ENCODE measurements at regions not wholly inside any gene's neighbourhood (a gene's known extent, or its start where the extent isn't known, plus 50 kb on each side); places are given as distances from the start of the nearest gene placed in this dataset.

DNA sequence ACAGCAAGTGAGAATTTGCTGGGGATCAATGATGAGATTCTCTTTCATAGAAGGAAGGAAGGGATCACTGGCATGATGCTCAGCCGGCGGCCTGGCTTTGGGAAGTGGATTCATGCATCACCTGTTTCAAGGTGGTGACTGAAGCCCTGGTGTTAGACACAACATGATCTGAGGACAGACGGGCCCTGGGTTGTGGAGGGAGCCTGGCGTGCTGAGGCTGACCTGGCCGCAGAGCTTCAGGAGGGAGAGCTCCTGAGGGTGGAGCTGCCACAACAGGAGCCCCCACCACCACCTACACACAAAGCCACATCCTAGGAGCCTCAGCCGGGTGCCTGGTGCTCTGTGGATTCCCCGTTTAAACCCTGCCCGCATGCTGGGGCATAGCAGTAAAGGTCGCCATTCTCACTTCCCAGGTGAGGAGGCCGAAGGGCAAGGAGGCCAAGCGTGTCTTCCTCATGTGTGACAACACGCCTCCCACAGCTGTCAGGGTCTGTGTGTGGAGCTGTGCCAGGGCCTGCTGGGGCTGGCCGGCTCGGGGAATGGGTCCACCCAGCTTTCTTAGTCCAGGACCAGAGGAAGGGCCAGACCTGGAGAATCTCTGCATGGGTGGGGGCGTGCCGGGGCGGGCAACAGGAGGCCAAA is 107.0 kb downstream of the ERMARD start:
- TF ChIP-seq, protein P1, sequence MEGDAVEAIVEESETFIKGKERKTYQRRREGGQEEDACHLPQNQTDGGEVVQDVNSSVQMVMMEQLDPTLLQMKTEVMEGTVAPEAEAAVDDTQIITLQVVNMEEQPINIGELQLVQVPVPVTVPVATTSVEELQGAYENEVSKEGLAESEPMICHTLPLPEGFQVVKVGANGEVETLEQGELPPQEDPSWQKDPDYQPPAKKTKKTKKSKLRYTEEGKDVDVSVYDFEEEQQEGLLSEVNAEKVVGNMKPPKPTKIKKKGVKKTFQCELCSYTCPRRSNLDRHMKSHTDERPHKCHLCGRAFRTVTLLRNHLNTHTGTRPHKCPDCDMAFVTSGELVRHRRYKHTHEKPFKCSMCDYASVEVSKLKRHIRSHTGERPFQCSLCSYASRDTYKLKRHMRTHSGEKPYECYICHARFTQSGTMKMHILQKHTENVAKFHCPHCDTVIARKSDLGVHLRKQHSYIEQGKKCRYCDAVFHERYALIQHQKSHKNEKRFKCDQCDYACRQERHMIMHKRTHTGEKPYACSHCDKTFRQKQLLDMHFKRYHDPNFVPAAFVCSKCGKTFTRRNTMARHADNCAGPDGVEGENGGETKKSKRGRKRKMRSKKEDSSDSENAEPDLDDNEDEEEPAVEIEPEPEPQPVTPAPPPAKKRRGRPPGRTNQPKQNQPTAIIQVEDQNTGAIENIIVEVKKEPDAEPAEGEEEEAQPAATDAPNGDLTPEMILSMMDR (IDR thresholded peaks at IDR 0.05) = no peak
- TF ChIP-seq RFX5 (IDR thresholded peaks at IDR 0.05; ENCODE audit: low read length) = no peak
- no peak for TF ChIP-seq GABPA (IDR thresholded peaks at IDR 0.05; ENCODE audit: low read depth)
- TF ChIP-seq RAD21 (IDR thresholded peaks at IDR 0.05; ENCODE audit: low read length) = no peak
- TF ChIP-seq, protein P2, sequence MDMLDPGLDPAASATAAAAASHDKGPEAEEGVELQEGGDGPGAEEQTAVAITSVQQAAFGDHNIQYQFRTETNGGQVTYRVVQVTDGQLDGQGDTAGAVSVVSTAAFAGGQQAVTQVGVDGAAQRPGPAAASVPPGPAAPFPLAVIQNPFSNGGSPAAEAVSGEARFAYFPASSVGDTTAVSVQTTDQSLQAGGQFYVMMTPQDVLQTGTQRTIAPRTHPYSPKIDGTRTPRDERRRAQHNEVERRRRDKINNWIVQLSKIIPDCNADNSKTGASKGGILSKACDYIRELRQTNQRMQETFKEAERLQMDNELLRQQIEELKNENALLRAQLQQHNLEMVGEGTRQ (IDR thresholded peaks at IDR 0.05; ENCODE audit: borderline replicate concordance, low read depth, low read length) = no peak
- TF ChIP-seq EP300 (IDR thresholded peaks at IDR 0.05; ENCODE audit: borderline replicate concordance in 1 of 2, low read depth in 1 of 2, low read length in 1 of 2) = no peak
- TF ChIP-seq SMC3 (IDR thresholded peaks at IDR 0.05; ENCODE audit: low read depth, low read length) = no peak
- no peak for TF ChIP-seq FOXJ3 (CRISPR knock-in tag; IDR thresholded peaks at IDR 0.05)

All from SK-N-SH (cell line).